WTC11 (cell line): ENCODE measurements at regions not wholly inside any gene's neighbourhood (a gene's known extent, or its start where the extent isn't known, plus 50 kb on each side); places are given as distances from the start of the nearest gene placed in this dataset.

Experiments
- CTCF ChIP-seq: fragments of 200-600 bp; IDR thresholded peaks from 2 replicates; pipeline ENCODE4 v1.8.0; 2022; ENCODE audit warnings: antibody characterized with exemption
- FOXP4 ChIP-seq: sonication (generic); formaldehyde crosslinking; IDR thresholded peaks from 2 replicates; pipeline ENCODE4 v1.8.0; 2022; ENCODE audit warnings: mild to moderate bottlenecking, missing genetic modification reagents
- RELA ChIP-seq: sonication (generic); formaldehyde crosslinking; IDR thresholded peaks from 2 replicates; pipeline ENCODE4 v1.8.1; 2022; ENCODE audit warnings: missing genetic modification reagents, mild to moderate bottlenecking, borderline replicate concordance
- TEAD4 ChIP-seq: sonication (generic); formaldehyde crosslinking; IDR thresholded peaks from 2 replicates; pipeline ENCODE4 v1.8.0; 2022; ENCODE audit warnings: mild to moderate bottlenecking, missing genetic modification reagents
- USF2 ChIP-seq: sonication (generic); formaldehyde crosslinking; IDR thresholded peaks from 2 replicates; pipeline ENCODE4 v1.8.1; 2023; ENCODE audit warnings: mild to moderate bottlenecking, missing genetic modification reagents, moderate library complexity
- TF ChIP-seq, protein P1 (sequence below): fragments of 250-450 bp; sonication (Bioruptor Pico); IDR thresholded peaks from 2 replicates; pipeline ENCODE4 v2.1.2; 2022; ENCODE audit warnings: mild to moderate bottlenecking, moderate library complexity

DNA sequence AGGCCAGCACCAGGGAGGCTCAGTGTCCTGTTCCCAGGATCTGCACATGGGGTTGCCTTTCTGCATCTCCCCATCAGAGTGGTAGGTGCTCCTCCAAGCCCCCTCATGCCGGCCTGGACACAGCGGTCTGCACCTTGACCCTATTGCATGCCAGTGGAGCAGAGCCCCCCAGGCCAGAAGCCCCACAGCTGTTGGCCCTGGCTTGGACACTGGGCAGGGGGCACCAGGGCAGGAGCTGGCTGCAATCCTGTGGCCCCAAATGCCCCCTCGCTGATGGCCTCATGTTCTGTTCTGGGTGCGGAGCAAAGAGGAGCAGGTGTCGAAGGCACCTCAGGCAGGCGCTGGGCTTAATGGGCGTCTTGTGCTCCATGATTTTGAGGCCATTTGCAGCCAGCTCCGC lies 62.7 kb downstream of the CCDC74A start:
- TF ChIP-seq USF2 = no peak
- no peak for TF ChIP-seq CTCF
- TF ChIP-seq RELA (CRISPR knock-in tag) = no peak
- no peak for TF ChIP-seq FOXP4 (CRISPR knock-in tag)
- no peak for TF ChIP-seq TEAD4 (CRISPR knock-in tag)
- TF ChIP-seq, protein P1, sequence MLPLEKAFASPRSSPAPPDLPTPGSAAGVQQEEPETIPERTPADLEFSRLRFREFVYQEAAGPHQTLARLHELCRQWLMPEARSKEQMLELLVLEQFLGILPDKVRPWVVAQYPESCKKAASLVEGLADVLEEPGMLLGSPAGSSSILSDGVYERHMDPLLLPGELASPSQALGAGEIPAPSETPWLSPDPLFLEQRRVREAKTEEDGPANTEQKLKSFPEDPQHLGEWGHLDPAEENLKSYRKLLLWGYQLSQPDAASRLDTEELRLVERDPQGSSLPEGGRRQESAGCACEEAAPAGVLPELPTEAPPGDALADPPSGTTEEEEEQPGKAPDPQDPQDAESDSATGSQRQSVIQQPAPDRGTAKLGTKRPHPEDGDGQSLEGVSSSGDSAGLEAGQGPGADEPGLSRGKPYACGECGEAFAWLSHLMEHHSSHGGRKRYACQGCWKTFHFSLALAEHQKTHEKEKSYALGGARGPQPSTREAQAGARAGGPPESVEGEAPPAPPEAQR (CRISPR knock-in tag) = no peak
